ENCODE measurements at regions not wholly inside any gene's neighbourhood (a gene's known extent, or its start where the extent isn't known, plus 50 kb on each side); places are given as distances from the start of the nearest gene placed in this dataset.
"Not testable (repeated sequence)": the region's sequence is repeated elsewhere in the genome, so short reads cannot be mapped to it uniquely, and the experiment has no call there.

- DNase-seq = no peak
Observed at GRCh38 chr2:15753811-15754702, 162.4 kb downstream of the DDX1 start.

GRCh38 chr2:15754703-15755099 lies 163.0 kb downstream of the DDX1 start:
- no peak for DNase-seq

- no peak for DNase-seq
Observed at GRCh38 chr2:15755528-15755927, 163.9 kb downstream of the DDX1 start.

GRCh38 chr2:15756011-15756550 lies 164.4 kb downstream of the DDX1 start:
- DNase-seq = no peak

GRCh38 chr2:15756882-15757819 lies 165.5 kb downstream of the DDX1 start:
- no peak for DNase-seq

- no peak for DNase-seq
Observed at GRCh38 chr2:15757820-15758586, 166.3 kb downstream of the DDX1 start.

- DNase-seq = no peak
Observed at GRCh38 chr2:15758848-15759247, 167.2 kb downstream of the DDX1 start.

GRCh38 chr2:15759385-15759784 lies 167.7 kb downstream of the DDX1 start:
- no peak for DNase-seq

GRCh38 chr2:15759791-15760190 lies 168.1 kb downstream of the DDX1 start:
- not testable (repeated sequence) for DNase-seq

- DNase-seq = no peak
Observed at GRCh38 chr2:15760232-15760910, 168.7 kb downstream of the DDX1 start.

- no peak for DNase-seq
Observed at GRCh38 chr2:15761056-15761455, 169.4 kb downstream of the DDX1 start.

GRCh38 chr2:15761910-15762309 lies 170.2 kb downstream of the DDX1 start:
- DNase-seq = no peak

- no peak for DNase-seq
Observed at GRCh38 chr2:15762449-15762848, 170.8 kb downstream of the DDX1 start.

GRCh38 chr2:15763106-15763821 lies 171.6 kb downstream of the DDX1 start:
- no peak for DNase-seq

- DNase-seq = no peak
Observed at GRCh38 chr2:15763822-15764682, 172.4 kb downstream of the DDX1 start.

- DNase-seq = no peak
Observed at GRCh38 chr2:15764683-15765011, 173.0 kb downstream of the DDX1 start.

- DNase-seq = no peak
Observed at GRCh38 chr2:15765211-15765610, 173.5 kb downstream of the DDX1 start.

GRCh38 chr2:15765686-15766302 lies 174.1 kb downstream of the DDX1 start:
- no peak for DNase-seq

GRCh38 chr2:15766303-15766861 lies 174.0 kb upstream of the MYCN start:
- DNase-seq = no peak
